ENCODE measurements at regions not wholly inside any gene's neighbourhood (a gene's known extent, or its start where the extent isn't known, plus 50 kb on each side); places are given as distances from the start of the nearest gene placed in this dataset.

DNA sequence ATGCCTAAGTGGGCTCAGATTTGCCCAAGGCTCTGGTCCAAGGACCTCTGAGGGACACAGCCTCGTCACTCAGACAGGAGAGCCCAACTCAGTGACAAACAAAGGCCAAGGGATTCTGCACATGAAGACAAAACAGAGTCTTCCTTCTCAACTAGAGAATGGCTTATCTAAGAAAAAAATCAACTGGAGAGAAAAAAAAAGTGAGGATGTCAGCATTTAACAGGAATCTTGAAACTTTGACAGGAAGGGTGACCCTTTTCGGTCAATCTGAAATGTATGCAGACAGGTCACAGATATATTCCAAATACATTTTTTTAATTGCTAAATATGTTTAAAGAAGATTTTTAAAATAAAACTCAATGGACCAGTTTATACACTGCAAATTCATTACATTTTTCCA is 154.5 kb downstream of the ETS2 start:
- TF ChIP-seq, protein P1, sequence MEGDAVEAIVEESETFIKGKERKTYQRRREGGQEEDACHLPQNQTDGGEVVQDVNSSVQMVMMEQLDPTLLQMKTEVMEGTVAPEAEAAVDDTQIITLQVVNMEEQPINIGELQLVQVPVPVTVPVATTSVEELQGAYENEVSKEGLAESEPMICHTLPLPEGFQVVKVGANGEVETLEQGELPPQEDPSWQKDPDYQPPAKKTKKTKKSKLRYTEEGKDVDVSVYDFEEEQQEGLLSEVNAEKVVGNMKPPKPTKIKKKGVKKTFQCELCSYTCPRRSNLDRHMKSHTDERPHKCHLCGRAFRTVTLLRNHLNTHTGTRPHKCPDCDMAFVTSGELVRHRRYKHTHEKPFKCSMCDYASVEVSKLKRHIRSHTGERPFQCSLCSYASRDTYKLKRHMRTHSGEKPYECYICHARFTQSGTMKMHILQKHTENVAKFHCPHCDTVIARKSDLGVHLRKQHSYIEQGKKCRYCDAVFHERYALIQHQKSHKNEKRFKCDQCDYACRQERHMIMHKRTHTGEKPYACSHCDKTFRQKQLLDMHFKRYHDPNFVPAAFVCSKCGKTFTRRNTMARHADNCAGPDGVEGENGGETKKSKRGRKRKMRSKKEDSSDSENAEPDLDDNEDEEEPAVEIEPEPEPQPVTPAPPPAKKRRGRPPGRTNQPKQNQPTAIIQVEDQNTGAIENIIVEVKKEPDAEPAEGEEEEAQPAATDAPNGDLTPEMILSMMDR (IDR thresholded peaks at IDR 0.05 in 2 of 3, conservative IDR thresholded peaks at IDR 0.05 in 1 of 3; ENCODE audit: control insufficient read depth in 2 of 3, extremely low read depth in 1 of 3, insufficient read depth in 1 of 3, low read depth in 3 of 3, low read length in 3 of 3) = no peak
- TF ChIP-seq BHLHE40 (IDR thresholded peaks at IDR 0.05; ENCODE audit: borderline replicate concordance in 1 of 2, low read depth in 2 of 2, low read length in 1 of 2) (no peak), RFX5 (IDR thresholded peaks at IDR 0.05; ENCODE audit: low read depth, low read length) (no peak), POLR2A (IDR thresholded peaks at IDR 0.05; ENCODE audit: low read depth, low read length) (no peak), RELA (IDR thresholded peaks at IDR 0.05; ENCODE audit: borderline replicate concordance, partially characterized antibody) (no peak), HDAC6 (IDR thresholded peaks at IDR 0.05; ENCODE audit: unreplicated experiment) (no peak), POLR2AphosphoS5 (IDR thresholded peaks at IDR 0.05; ENCODE audit: low read length) (no peak), ATF7 (IDR thresholded peaks at IDR 0.05; ENCODE audit: low read depth) (no peak), POLR2AphosphoS2 (IDR thresholded peaks at IDR 0.05; ENCODE audit: low read depth, low read length) (no peak), TBL1XR1 (IDR thresholded peaks at IDR 0.05; ENCODE audit: low read depth, low read length) (no peak)
- TF ChIP-seq, protein P2, sequence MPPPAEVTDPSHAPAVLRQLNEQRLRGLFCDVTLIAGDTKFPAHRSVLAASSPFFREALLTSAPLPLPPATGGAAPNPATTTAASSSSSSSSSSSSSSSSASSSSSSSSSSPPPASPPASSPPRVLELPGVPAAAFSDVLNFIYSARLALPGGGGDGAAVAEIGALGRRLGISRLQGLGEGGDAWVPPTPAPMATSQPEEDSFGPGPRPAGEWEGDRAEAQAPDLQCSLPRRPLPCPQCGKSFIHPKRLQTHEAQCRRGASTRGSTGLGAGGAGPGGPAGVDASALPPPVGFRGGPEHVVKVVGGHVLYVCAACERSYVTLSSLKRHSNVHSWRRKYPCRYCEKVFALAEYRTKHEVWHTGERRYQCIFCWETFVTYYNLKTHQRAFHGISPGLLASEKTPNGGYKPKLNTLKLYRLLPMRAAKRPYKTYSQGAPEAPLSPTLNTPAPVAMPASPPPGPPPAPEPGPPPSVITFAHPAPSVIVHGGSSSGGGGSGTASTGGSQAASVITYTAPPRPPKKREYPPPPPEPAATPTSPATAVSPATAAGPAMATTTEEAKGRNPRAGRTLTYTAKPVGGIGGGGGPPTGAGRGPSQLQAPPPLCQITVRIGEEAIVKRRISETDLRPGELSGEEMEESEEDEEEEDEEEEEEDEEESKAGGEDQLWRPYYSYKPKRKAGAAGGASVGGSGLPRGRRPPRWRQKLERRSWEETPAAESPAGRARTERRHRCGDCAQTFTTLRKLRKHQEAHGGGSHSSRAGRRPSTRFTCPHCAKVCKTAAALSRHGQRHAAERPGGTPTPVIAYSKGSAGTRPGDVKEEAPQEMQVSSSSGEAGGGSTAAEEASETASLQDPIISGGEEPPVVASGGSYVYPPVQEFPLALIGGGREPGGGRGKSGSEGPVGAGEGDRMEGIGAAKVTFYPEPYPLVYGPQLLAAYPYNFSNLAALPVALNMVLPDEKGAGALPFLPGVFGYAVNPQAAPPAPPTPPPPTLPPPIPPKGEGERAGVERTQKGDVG (CRISPR knock-in tag; IDR thresholded peaks at IDR 0.05) = no peak
- TF ChIP-seq, protein P3, sequence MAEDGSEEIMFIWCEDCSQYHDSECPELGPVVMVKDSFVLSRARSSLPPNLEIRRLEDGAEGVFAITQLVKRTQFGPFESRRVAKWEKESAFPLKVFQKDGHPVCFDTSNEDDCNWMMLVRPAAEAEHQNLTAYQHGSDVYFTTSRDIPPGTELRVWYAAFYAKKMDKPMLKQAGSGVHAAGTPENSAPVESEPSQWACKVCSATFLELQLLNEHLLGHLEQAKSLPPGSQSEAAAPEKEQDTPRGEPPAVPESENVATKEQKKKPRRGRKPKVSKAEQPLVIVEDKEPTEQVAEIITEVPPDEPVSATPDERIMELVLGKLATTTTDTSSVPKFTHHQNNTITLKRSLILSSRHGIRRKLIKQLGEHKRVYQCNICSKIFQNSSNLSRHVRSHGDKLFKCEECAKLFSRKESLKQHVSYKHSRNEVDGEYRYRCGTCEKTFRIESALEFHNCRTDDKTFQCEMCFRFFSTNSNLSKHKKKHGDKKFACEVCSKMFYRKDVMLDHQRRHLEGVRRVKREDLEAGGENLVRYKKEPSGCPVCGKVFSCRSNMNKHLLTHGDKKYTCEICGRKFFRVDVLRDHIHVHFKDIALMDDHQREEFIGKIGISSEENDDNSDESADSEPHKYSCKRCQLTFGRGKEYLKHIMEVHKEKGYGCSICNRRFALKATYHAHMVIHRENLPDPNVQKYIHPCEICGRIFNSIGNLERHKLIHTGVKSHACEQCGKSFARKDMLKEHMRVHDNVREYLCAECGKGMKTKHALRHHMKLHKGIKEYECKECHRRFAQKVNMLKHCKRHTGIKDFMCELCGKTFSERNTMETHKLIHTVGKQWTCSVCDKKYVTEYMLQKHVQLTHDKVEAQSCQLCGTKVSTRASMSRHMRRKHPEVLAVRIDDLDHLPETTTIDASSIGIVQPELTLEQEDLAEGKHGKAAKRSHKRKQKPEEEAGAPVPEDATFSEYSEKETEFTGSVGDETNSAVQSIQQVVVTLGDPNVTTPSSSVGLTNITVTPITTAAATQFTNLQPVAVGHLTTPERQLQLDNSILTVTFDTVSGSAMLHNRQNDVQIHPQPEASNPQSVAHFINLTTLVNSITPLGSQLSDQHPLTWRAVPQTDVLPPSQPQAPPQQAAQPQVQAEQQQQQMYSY (CRISPR knock-in tag; IDR thresholded peaks at IDR 0.05) = no peak
- TF ChIP-seq, protein P4, sequence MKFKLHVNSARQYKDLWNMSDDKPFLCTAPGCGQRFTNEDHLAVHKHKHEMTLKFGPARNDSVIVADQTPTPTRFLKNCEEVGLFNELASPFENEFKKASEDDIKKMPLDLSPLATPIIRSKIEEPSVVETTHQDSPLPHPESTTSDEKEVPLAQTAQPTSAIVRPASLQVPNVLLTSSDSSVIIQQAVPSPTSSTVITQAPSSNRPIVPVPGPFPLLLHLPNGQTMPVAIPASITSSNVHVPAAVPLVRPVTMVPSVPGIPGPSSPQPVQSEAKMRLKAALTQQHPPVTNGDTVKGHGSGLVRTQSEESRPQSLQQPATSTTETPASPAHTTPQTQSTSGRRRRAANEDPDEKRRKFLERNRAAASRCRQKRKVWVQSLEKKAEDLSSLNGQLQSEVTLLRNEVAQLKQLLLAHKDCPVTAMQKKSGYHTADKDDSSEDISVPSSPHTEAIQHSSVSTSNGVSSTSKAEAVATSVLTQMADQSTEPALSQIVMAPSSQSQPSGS (IDR thresholded peaks at IDR 0.05; ENCODE audit: low read length) = no peak

Data from GM12878 (cell line).